Right lobe of liver (tissue), 4 donors: ENCODE measurements at regions not wholly inside any gene's neighbourhood (a gene's known extent, or its start where the extent isn't known, plus 50 kb on each side); places are given as distances from the start of the nearest gene placed in this dataset.

ENCODE experiments used
- CTCF ChIP-seq, 4 donors: fragments of 200-600 bp in 3 of 4; fragments of 450-650 bp in 1 of 4; IDR thresholded peaks; one replicate each; pipeline versions ENCODE4 v1.5.1 to v1.8.0; 2016 to 2022; ENCODE audit warnings: antibody characterized with exemption in 4 of 4, mild to moderate bottlenecking in 2 of 4
- POLR2A ChIP-seq: fragments of 450-650 bp; IDR thresholded peaks from one replicate; pipeline ENCODE4 v1.6.1; 2017; ENCODE audit warnings: antibody characterized with exemption, mild to moderate bottlenecking
- donor health status: DM: no; HTN: no; CAD: no.
- donor health status: DM: no; HTN: no; CAD: no.
- donor health status: DM: no; HTN: yes; CAD: no.

GRCh38 chr4:155007660-155008176 lies 200.7 kb upstream of the NPY2R start:
- TF ChIP-seq POLR2A (no peak), CTCF (IDR thresholded peaks at IDR 0.05) (no peak)
